H1 (cell line): ENCODE measurements at regions not wholly inside any gene's neighbourhood (a gene's known extent, or its start where the extent isn't known, plus 50 kb on each side); places are given as distances from the start of the nearest gene placed in this dataset.

ENCODE experiments used
- CTCF ChIA-PET: fragments of 300-600 bp; sonication (Branson Sonifier 250); formaldehyde crosslinking; loops from one replicate; lab custom pipeline; 2021; ENCODE audit not compliant: partially characterized antibody; lab: Charles Lee
- POLR2A ChIA-PET: fragments of 300-600 bp; sonication (Branson Sonifier 250); formaldehyde crosslinking; loops from one replicate; lab custom pipeline; 2021; ENCODE audit warnings: inconsistent platforms; ENCODE audit not compliant: partially characterized antibody; lab: Charles Lee
- DNase-seq, 2 experiments: peaks; one replicate each; pipeline versions ENCODE4 v3.0.0 to v3.0.0-alpha.2; 2010 to 2022; ENCODE audit warnings: low spot score in 2 of 2, low read depth in 1 of 2, mixed read lengths in 1 of 2
- FAIRE-seq: peaks from 2 replicates; lab custom pipeline; 2011; peaks lifted over from hg19 to GRCh38; lab: Jason Lieb, UNC
- H2AFZ ChIP-seq: 2 replicates; pipeline ENCODE4 v1.8.1; 2012; ENCODE audit warnings: low read length, inconsistent platforms
- H2AK5ac ChIP-seq: 2 replicates; pipeline ENCODE4 v1.6.1; 2013; ENCODE audit warnings: low read depth, low read length
- H2BK120ac ChIP-seq: replicated peaks from 2 replicates; pipeline ENCODE3; 2013; ENCODE audit warnings: low read depth, low read length, inconsistent platforms
- H2BK12ac ChIP-seq: 2 replicates; pipeline ENCODE4 v1.6.1; 2013; ENCODE audit warnings: low read depth, low read length
- H2BK15ac ChIP-seq: 2 replicates; pipeline ENCODE4 v1.6.1; 2013; ENCODE audit warnings: low read length
- H2BK20ac ChIP-seq: 2 replicates; pipeline ENCODE4 v1.6.1; 2013; ENCODE audit warnings: low read length
- H2BK5ac ChIP-seq: 2 replicates; pipeline ENCODE4 v1.6.1; 2013; ENCODE audit warnings: low read depth, low read length
- H3K14ac ChIP-seq: 2 replicates; pipeline ENCODE4 v1.6.1; 2013; ENCODE audit warnings: inconsistent platforms; ENCODE audit not compliant: insufficient read length
- H3K18ac ChIP-seq: 2 replicates; pipeline ENCODE4 v1.6.1; 2013; ENCODE audit warnings: low read length; ENCODE audit errors: extremely low read depth
- H3K23ac ChIP-seq: 2 replicates; pipeline ENCODE4 v1.6.1; 2013; ENCODE audit warnings: inconsistent platforms; ENCODE audit not compliant: insufficient read length
- H3K23me2 ChIP-seq: 2 replicates; pipeline ENCODE4 v1.6.1; 2013; ENCODE audit warnings: low read depth, low read length
- H3K27ac ChIP-seq: 2 replicates; pipeline ENCODE4 v1.6.1; 2011; ENCODE audit warnings: low read depth, low read length, inconsistent platforms
- H3K27me3 ChIP-seq, 4 experiments: replicated peaks in 1 of 4; 1 replicate in 1 of 4; 2 replicates in 3 of 4; pipeline versions ENCODE4 v1.6.1 to v1.8.1; 2011 to 2013; ENCODE audit warnings: low read length in 3 of 4, mild to moderate bottlenecking in 3 of 4, inconsistent platforms in 2 of 4, mixed read lengths in 2 of 4, moderate library complexity in 1 of 4; ENCODE audit not compliant: control insufficient read depth in 3 of 4, insufficient read depth in 3 of 4; ENCODE audit errors: extremely low read depth in 1 of 4
- H3K36me3 ChIP-seq, 4 experiments: 2 replicates each; pipeline versions ENCODE4 v1.6.1 to v1.8.1; 2011 to 2013; ENCODE audit warnings: mild to moderate bottlenecking in 4 of 4, low read length in 3 of 4, moderate library complexity in 2 of 4, control low read depth in 1 of 4, inconsistent platforms in 1 of 4; ENCODE audit not compliant: insufficient read depth in 4 of 4, control insufficient read depth in 2 of 4
- H3K4ac ChIP-seq: replicated peaks from 2 replicates; pipeline ENCODE3; 2013; ENCODE audit warnings: low read length, low read depth, mixed read lengths, inconsistent platforms; ENCODE audit not compliant: insufficient read length
- H3K4me1 ChIP-seq, 4 experiments: replicated peaks in 1 of 4; 1 replicate in 1 of 4; 2 replicates in 3 of 4; pipeline versions ENCODE4 v1.6.1 to v1.8.1; 2011 to 2013; ENCODE audit warnings: low read length in 3 of 4, inconsistent platforms in 2 of 4, mixed read lengths in 1 of 4; ENCODE audit not compliant: insufficient read depth in 4 of 4, control insufficient read depth in 3 of 4
- H3K4me2 ChIP-seq, 2 experiments: 2 replicates each; pipeline versions ENCODE4 v1.6.1 to v1.8.1; 2011 to 2013; ENCODE audit warnings: low read depth in 2 of 2, low read length in 2 of 2, control low read depth in 1 of 2, inconsistent platforms in 1 of 2, mild to moderate bottlenecking in 1 of 2; ENCODE audit not compliant: insufficient read depth in 1 of 2
- H3K4me3 ChIP-seq, 4 experiments: fragments of 200-600, 300-600 bp in 1 of 4; sonication (generic), shearing (Covaris generic), sonication (Bioruptor Twin) in 1 of 4; 2 replicates each; pipeline versions ENCODE4 v1.5.1 to v1.8.1; 2011 to 2016; ENCODE audit warnings: low read length in 4 of 4, low read depth in 3 of 4, control low read depth in 2 of 4, inconsistent platforms in 2 of 4, mild to moderate bottlenecking in 2 of 4, mixed read lengths in 1 of 4, moderate library complexity in 1 of 4; ENCODE audit not compliant: insufficient read depth in 2 of 4; ENCODE audit errors: extremely low read depth in 1 of 4
- H3K56ac ChIP-seq: replicated peaks from 2 replicates; pipeline ENCODE3; 2013; ENCODE audit warnings: low read depth, mild to moderate bottlenecking, mixed read lengths, low read length, inconsistent platforms; ENCODE audit not compliant: insufficient read length
- H3K79me1 ChIP-seq: 2 replicates; pipeline ENCODE4 v1.6.1; 2013; ENCODE audit warnings: low read depth, low read length, control low read depth
- H3K79me2 ChIP-seq, 2 experiments: 2 replicates each; pipeline versions ENCODE4 v1.6.1 to v1.8.1; 2012 to 2013; ENCODE audit warnings: low read length in 2 of 2, mild to moderate bottlenecking in 2 of 2, inconsistent platforms in 1 of 2; ENCODE audit not compliant: insufficient read depth in 2 of 2, control insufficient read depth in 1 of 2
- H3K9ac ChIP-seq, 4 experiments: replicated peaks in 1 of 4; 1 replicate in 1 of 4; 2 replicates in 3 of 4; pipeline versions ENCODE4 v1.6.1 to v1.8.1; 2011 to 2013; ENCODE audit warnings: low read depth in 3 of 4, low read length in 3 of 4, control low read depth in 2 of 4, mild to moderate bottlenecking in 2 of 4, moderate library complexity in 2 of 4, inconsistent platforms in 1 of 4; ENCODE audit errors: extremely low read depth in 1 of 4
- H3K9me3 ChIP-seq, 2 experiments: 2 replicates each; pipeline versions ENCODE4 v1.6.1 to v1.8.1; 2012 to 2013; ENCODE audit warnings: mild to moderate bottlenecking in 2 of 2, moderate library complexity in 2 of 2, control low read depth in 1 of 2, inconsistent platforms in 1 of 2, low read depth in 1 of 2, low read length in 1 of 2, mixed read lengths in 1 of 2; ENCODE audit not compliant: insufficient read depth in 2 of 2
- H4K20me1 ChIP-seq, 2 experiments: replicated peaks in 1 of 2; 2 replicates each; pipeline versions ENCODE3 to v1.8.1; 2011 to 2013; ENCODE audit warnings: inconsistent platforms in 2 of 2, low read length in 2 of 2, mild to moderate bottlenecking in 1 of 2; ENCODE audit not compliant: insufficient read depth in 2 of 2, control insufficient read depth in 1 of 2
- H4K5ac ChIP-seq: 2 replicates; pipeline ENCODE4 v1.6.1; 2013; ENCODE audit warnings: low read length, low read depth, mixed read lengths, inconsistent platforms; ENCODE audit not compliant: insufficient read length
- H4K8ac ChIP-seq: 2 replicates; pipeline ENCODE4 v1.8.0; 2013; ENCODE audit warnings: mild to moderate bottlenecking, moderate library complexity, low read length, inconsistent platforms; ENCODE audit not compliant: insufficient read depth; ENCODE audit errors: extremely low read depth
- H4K91ac ChIP-seq: replicated peaks from 2 replicates; pipeline ENCODE3; 2013; ENCODE audit warnings: low read length, mixed read lengths, inconsistent platforms; ENCODE audit not compliant: insufficient read length
- ASH2L ChIP-seq: fragments of 200-600, 300-600 bp; sonication (generic); IDR thresholded peaks from one replicate; pipeline ENCODE4 v1.7.1; 2017; ENCODE audit warnings: low read length
- E2F6 ChIP-seq: IDR thresholded peaks from 2 replicates; pipeline ENCODE4 v1.6.1; 2012; ENCODE audit warnings: inconsistent platforms
- KDM5A ChIP-seq: fragments of 200-600 bp; IDR thresholded peaks from 2 replicates; pipeline ENCODE4 v1.7.1; 2012; ENCODE audit warnings: mild to moderate bottlenecking, low read length, inconsistent platforms, mixed read lengths
- RAD21 ChIP-seq, 2 experiments: IDR thresholded peaks in 1 of 2; conservative IDR thresholded peaks in 1 of 2; 2 replicates each; pipeline ENCODE4 v1.6.1; 2011; ENCODE audit warnings: low read depth in 2 of 2, low read length in 2 of 2, improper control_type of control experiment in 1 of 2, inconsistent platforms in 1 of 2, mild to moderate bottlenecking in 1 of 2, moderate library complexity in 1 of 2
- RFX5 ChIP-seq: IDR thresholded peaks from 2 replicates; pipeline ENCODE4 v1.6.1; 2011; ENCODE audit warnings: low read depth, low read length, improper control_type of control experiment, borderline replicate concordance
- RNF2 ChIP-seq: fragments of 200-900, 300-1000 bp; sonication (generic); IDR thresholded peaks from 2 replicates; pipeline ENCODE4 v1.7.1; 2016; ENCODE audit warnings: borderline replicate concordance, low read depth, mild to moderate bottlenecking, antibody characterized with exemption, low read length; ENCODE audit not compliant: poor library complexity, severe bottlenecking; ENCODE audit errors: missing control alignments
- SIN3A ChIP-seq, 2 experiments: IDR thresholded peaks in 1 of 2; conservative IDR thresholded peaks in 1 of 2; 2 replicates each; pipeline ENCODE4 v1.6.1; 2011 to 2012; ENCODE audit warnings: low read length in 2 of 2, improper control_type of control experiment in 1 of 2, low read depth in 1 of 2, mild to moderate bottlenecking in 1 of 2
- SIRT6 ChIP-seq: IDR thresholded peaks from one replicate; pipeline ENCODE4 v1.7.1; 2012; ENCODE audit warnings: low read length, inconsistent platforms
- SP1 ChIP-seq: IDR thresholded peaks from 2 replicates; pipeline ENCODE4 v1.6.1; 2011; ENCODE audit warnings: low read depth, low read length
- SP4 ChIP-seq: IDR thresholded peaks from 2 replicates; pipeline ENCODE4 v1.6.1; 2012; ENCODE audit warnings: low read length, inconsistent platforms
- WGBS, 2 experiments: shearing (Covaris generic) in 1 of 2; methylation state at CpG; one replicate each; pipeline versions ENCODE4 v1.1.6 to v1.1.7; 2013 to 2015; ENCODE audit warnings: low lambda C conversion rate in 2 of 2, mixed read lengths in 2 of 2, inconsistent platforms in 1 of 2, low coverage in 1 of 2, missing lambda C conversion rate in 1 of 2; ENCODE audit not compliant: insufficient replicate concordance in 2 of 2, insufficient coverage in 1 of 2, insufficient read length in 1 of 2; ENCODE audit errors: extremely low coverage in 1 of 2, missing lambda C conversion rate in 1 of 2; 5-methylcytosine and 5-hydroxymethylcytosine counted together

GRCh38 chr7:17447728-17448478 is 149.5 kb downstream of the AHR start:
- POLR2A ChIA-PET = no interaction called here

More at GRCh38 chr7:17447728-17448478, 149.5 kb downstream of the AHR start:
- Histone ChIP-seq H4K91ac (no peak overlapping the region), H3K27me3 (no peaks in the 10 kb centered on the region), H3K36me3 (no peaks in the 10 kb centered on the region), H3K23ac (no peak overlapping the region), H2BK20ac (no peak overlapping the region), H2BK15ac (no peak overlapping the region), H2BK12ac (no peak overlapping the region), H4K8ac (no peak overlapping the region), H4K20me1 (no peaks in the 10 kb centered on the region), H3K14ac (no peak overlapping the region), H2BK120ac (no peak overlapping the region), H4K5ac (no peak overlapping the region), H3K79me2 (no peaks in the 10 kb centered on the region), H2AFZ (no peak overlapping the region), H3K4me3 (no peak overlapping the region), H3K27ac (no peak overlapping the region), H3K4ac (no peak overlapping the region), H2AK5ac (no peak overlapping the region), H3K9ac (no peak overlapping the region), H3K18ac (no peak overlapping the region), H3K9me3 (0 out of 4 replicates have a peak, but pooled peaks cover 0 to 6% of the 10 kb centered on the region in 2 experiments), H2BK5ac (no peak overlapping the region), H3K23me2 (no peaks in the 10 kb centered on the region), H3K4me2 (no peak overlapping the region), H3K79me1 (no peaks in the 10 kb centered on the region), H3K56ac (no peak overlapping the region), H3K4me1 (peaks cover 0 to 2% (median 0%) of the 10 kb centered on the region in 4 experiments; a peak in 1 of 7 replicates)
- 81% methylated on average over 1 of the region's 1 CpG; no CpG with 5 or more reads in 1 of the 2 experiments for WGBS, 2 experiments
- no peak for TF ChIP-seq RNF2
- no peak for TF ChIP-seq E2F6
- TF ChIP-seq RAD21 (IDR thresholded peaks at IDR 0.05 in 1 of 2, conservative IDR thresholded peaks at IDR 0.05 in 1 of 2; ENCODE audit: low read depth in 2 of 2, low read length in 2 of 2) = no peak
- TF ChIP-seq SP1 = no peak
- TF ChIP-seq SIN3A (conservative IDR thresholded peaks at IDR 0.05 in 1 of 2, IDR thresholded peaks at IDR 0.05 in 1 of 2; ENCODE audit: low read depth in 1 of 2, low read length in 2 of 2) = no peak
- no peak for TF ChIP-seq RFX5
- no peak for TF ChIP-seq SP4
- no peak for TF ChIP-seq SIRT6
- no peak for TF ChIP-seq KDM5A
- TF ChIP-seq ASH2L = no peak
- FAIRE-seq (no peak), DNase-seq (no peak)
- CTCF ChIA-PET = interaction anchor here (1.0 kb wide), 1 partner anchor 146 kb away, joined by 3 read pairs; no protein-coding TSS in a partner anchor
